ENCODE measurements at regions not wholly inside any gene's neighbourhood (a gene's known extent, or its start where the extent isn't known, plus 50 kb on each side); places are given as distances from the start of the nearest gene placed in this dataset.

GRCh38 chr6:126570507-126570906 lies 230.6 kb downstream of the CENPW start:
- TF ChIP-seq, protein P1, sequence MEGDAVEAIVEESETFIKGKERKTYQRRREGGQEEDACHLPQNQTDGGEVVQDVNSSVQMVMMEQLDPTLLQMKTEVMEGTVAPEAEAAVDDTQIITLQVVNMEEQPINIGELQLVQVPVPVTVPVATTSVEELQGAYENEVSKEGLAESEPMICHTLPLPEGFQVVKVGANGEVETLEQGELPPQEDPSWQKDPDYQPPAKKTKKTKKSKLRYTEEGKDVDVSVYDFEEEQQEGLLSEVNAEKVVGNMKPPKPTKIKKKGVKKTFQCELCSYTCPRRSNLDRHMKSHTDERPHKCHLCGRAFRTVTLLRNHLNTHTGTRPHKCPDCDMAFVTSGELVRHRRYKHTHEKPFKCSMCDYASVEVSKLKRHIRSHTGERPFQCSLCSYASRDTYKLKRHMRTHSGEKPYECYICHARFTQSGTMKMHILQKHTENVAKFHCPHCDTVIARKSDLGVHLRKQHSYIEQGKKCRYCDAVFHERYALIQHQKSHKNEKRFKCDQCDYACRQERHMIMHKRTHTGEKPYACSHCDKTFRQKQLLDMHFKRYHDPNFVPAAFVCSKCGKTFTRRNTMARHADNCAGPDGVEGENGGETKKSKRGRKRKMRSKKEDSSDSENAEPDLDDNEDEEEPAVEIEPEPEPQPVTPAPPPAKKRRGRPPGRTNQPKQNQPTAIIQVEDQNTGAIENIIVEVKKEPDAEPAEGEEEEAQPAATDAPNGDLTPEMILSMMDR (IDR thresholded peaks at IDR 0.05): no peak
- no peak for TF ChIP-seq POLR2A (IDR thresholded peaks at IDR 0.05)
